ENCODE measurements at regions not wholly inside any gene's neighbourhood (a gene's known extent, or its start where the extent isn't known, plus 50 kb on each side); places are given as distances from the start of the nearest gene placed in this dataset.
"Not testable (repeated sequence)": the region's sequence is repeated elsewhere in the genome, so short reads cannot be mapped to it uniquely, and the experiment has no call there.

GRCh38 chr2:8606649-8607550 lies 75.0 kb upstream of the ID2 start:
- DNase-seq, result no peak

GRCh38 chr2:8607606-8608005 lies 74.2 kb upstream of the ID2 start:
- no peak for DNase-seq

- no peak for DNase-seq
Observed at GRCh38 chr2:8608411-8608954, 73.4 kb upstream of the ID2 start.

- no peak for DNase-seq
Observed at GRCh38 chr2:8609357-8609811, 72.5 kb upstream of the ID2 start.

- not testable (repeated sequence) for DNase-seq
Observed at GRCh38 chr2:8610775-8611174, 71.1 kb upstream of the ID2 start.

- no peak for DNase-seq
Observed at GRCh38 chr2:8611246-8611645, 70.6 kb upstream of the ID2 start.

GRCh38 chr2:8611700-8612099 lies 70.2 kb upstream of the ID2 start:
- no peak for DNase-seq

GRCh38 chr2:8612734-8613179 lies 69.1 kb upstream of the ID2 start:
- DNase-seq, result no peak

- not testable (repeated sequence) for DNase-seq
Observed at GRCh38 chr2:8613207-8613999, 68.5 kb upstream of the ID2 start.

GRCh38 chr2:8614646-8615045 lies 67.2 kb upstream of the ID2 start:
- no peak for DNase-seq

GRCh38 chr2:8615252-8615575 lies 66.6 kb upstream of the ID2 start:
- DNase-seq, result no peak

GRCh38 chr2:8615576-8616281 lies 66.1 kb upstream of the ID2 start:
- no peak for DNase-seq

GRCh38 chr2:8617048-8617447 lies 64.8 kb upstream of the ID2 start:
- no peak for DNase-seq

- no peak for DNase-seq
Observed at GRCh38 chr2:8617590-8617989, 64.3 kb upstream of the ID2 start.

- DNase-seq, result no peak
Observed at GRCh38 chr2:8619071-8619470, 62.8 kb upstream of the ID2 start.

- no peak for DNase-seq
Observed at GRCh38 chr2:8620611-8621382, 61.1 kb upstream of the ID2 start.

- DNase-seq, result no peak
Observed at GRCh38 chr2:8622199-8622911, 59.5 kb upstream of the ID2 start.

GRCh38 chr2:8622924-8623465 lies 58.9 kb upstream of the ID2 start:
- no peak for DNase-seq

- no peak for DNase-seq
Observed at GRCh38 chr2:8623576-8623957, 58.3 kb upstream of the ID2 start.

Measured in hypothalamus (tissue), 51 donors.